ENCODE measurements at regions not wholly inside any gene's neighbourhood (a gene's known extent, or its start where the extent isn't known, plus 50 kb on each side); places are given as distances from the start of the nearest gene placed in this dataset.

GRCh38 chr1:70720521-70720920, 309.5 kb downstream of the CTH start:
- intact Hi-C loops (cut with micrococcal nuclease; ENCODE audit: unreplicated experiment) (no loop called here), in situ Hi-C loops (cut with HindIII; ENCODE audit: extremely low pct_ligation_motif_present, low pct_unique_long_range_greater_than_20kb) (no loop called here)
- ATAC-seq (no peak), FAIRE-seq (no peak), DNase-seq (ENCODE audit: low spot score) (no peak)
- no peak overlapping the region for H3K4me3 ChIP-seq (replicated peaks in 1 of 3; ENCODE audit: insufficient read depth in 1 of 3, low read depth in 2 of 3, low read length in 3 of 3)
- no peak overlapping the region for H3K9ac ChIP-seq (ENCODE audit: insufficient read depth, low read depth, low read length)
- POLR2A ChIA-PET = no interaction called here
- TF ChIP-seq DNMT1 (CRISPR knock-in tag; IDR thresholded peaks at IDR 0.05) = no peak
- TF ChIP-seq ZMAT3 (CRISPR knock-in tag; conservative IDR thresholded peaks at IDR 0.05) = no peak
- no peak for TF ChIP-seq AGO1 (IDR thresholded peaks at IDR 0.05; ENCODE audit: low read depth, low read length, poor library complexity, severe bottlenecking)
- no peak for TF ChIP-seq ESRRA (CRISPR knock-in tag; IDR thresholded peaks at IDR 0.05; ENCODE audit: low read depth)
- no peak for TF ChIP-seq HMG20B (CRISPR knock-in tag; conservative IDR thresholded peaks at IDR 0.05)
- TF ChIP-seq HNRNPK (IDR thresholded peaks at IDR 0.05; ENCODE audit: low read depth, low read length, poor library complexity, severe bottlenecking) = peak; percentile 35
- TF ChIP-seq ZNF337 (CRISPR knock-in tag; IDR thresholded peaks at IDR 0.05; ENCODE audit: borderline replicate concordance, low read depth) = no peak
- no peak for TF ChIP-seq NR3C1 (CRISPR knock-in tag; IDR thresholded peaks at IDR 0.05)
- no peak for TF ChIP-seq ZNF432 (CRISPR knock-in tag; IDR thresholded peaks at IDR 0.05; ENCODE audit: borderline replicate concordance)
- no peak overlapping the region for H3K27ac ChIP-seq (ENCODE audit: extremely low read length, insufficient read depth, low read length)
- peaks cover 8% of the 10 kb centered on the region; the same call in 1 of the 2 replicates for H3K9me3 ChIP-seq (ENCODE audit: low read length)
- no peaks in the 10 kb centered on the region for H3K4me1 ChIP-seq (ENCODE audit: insufficient read depth, low read length)
- no peaks in the 10 kb centered on the region for H3K36me3 ChIP-seq (replicated peaks in 1 of 2; ENCODE audit: control insufficient read depth in 1 of 2, insufficient read depth in 2 of 2, low read length in 2 of 2)
- H4K20me1 ChIP-seq (ENCODE audit: insufficient read depth, low read length) = no peaks in the 10 kb centered on the region
- no peaks in the 10 kb centered on the region for H3K79me2 ChIP-seq (ENCODE audit: insufficient read depth, low read length)
- CTCF ChIA-PET (ENCODE audit: low intra/inter-chr PET ratio, low total read pairs) = no interaction called here
- no peak overlapping the region for H3K4me2 ChIP-seq (ENCODE audit: low read depth, low read length)
- H3K27me3 ChIP-seq (ENCODE audit: control insufficient read depth in 1 of 2, insufficient read depth in 2 of 2, low read length in 2 of 2) = no peaks in the 10 kb centered on the region
- 0% methylated on average over 1 of the region's 1 CpG for WGBS (ENCODE audit: low lambda C conversion rate)
- no TSS peak for BruUV-seq (replicated peaks)
- H2AFZ ChIP-seq (ENCODE audit: low read length) = no peak overlapping the region

- no peak for ATAC-seq
- TF ChIP-seq MNT (IDR thresholded peaks at IDR 0.05) = no peak
- TF ChIP-seq ZBTB37 (CRISPR knock-in tag; IDR thresholded peaks at IDR 0.05) = no peak
- TF ChIP-seq ZNF576 (CRISPR knock-in tag; IDR thresholded peaks at IDR 0.05) = no peak
- no peak for TF ChIP-seq KLF11 (CRISPR knock-in tag; IDR thresholded peaks at IDR 0.05)
- TF ChIP-seq PAWR (CRISPR knock-in tag; IDR thresholded peaks at IDR 0.05; ENCODE audit: borderline replicate concordance) = no peak
- no peak for TF ChIP-seq ZNF326 (CRISPR knock-in tag; IDR thresholded peaks at IDR 0.05; ENCODE audit: borderline replicate concordance)
- TF ChIP-seq AHR (CRISPR knock-in tag; IDR thresholded peaks at IDR 0.05) = no peak
Observed at GRCh38 chr1:70727886-70728489, 316.9 kb downstream of the CTH start.

More at GRCh38 chr1:70727886-70728489, 316.9 kb downstream of the CTH start:
- Histone ChIP-seq H3K27ac (ENCODE audit: extremely low read length, insufficient read depth, low read length) (no peak overlapping the region), H2AFZ (ENCODE audit: low read length) (no peak overlapping the region), H3K36me3 (replicated peaks in 1 of 2; ENCODE audit: control insufficient read depth in 1 of 2, insufficient read depth in 2 of 2, low read length in 2 of 2) (no peaks in the 10 kb centered on the region), H3K9me3 (ENCODE audit: low read length) (peaks cover 21% of the 10 kb centered on the region; the same call in 1 of the 2 replicates), H3K4me2 (ENCODE audit: low read depth, low read length) (no peak overlapping the region), H3K4me1 (ENCODE audit: insufficient read depth, low read length) (no peaks in the 10 kb centered on the region), H3K4me3 (replicated peaks in 1 of 3; ENCODE audit: insufficient read depth in 1 of 3, low read depth in 2 of 3, low read length in 3 of 3) (no peak overlapping the region), H3K9ac (ENCODE audit: insufficient read depth, low read depth, low read length) (no peak overlapping the region), H4K20me1 (ENCODE audit: insufficient read depth, low read length) (no peaks in the 10 kb centered on the region), H3K27me3 (ENCODE audit: control insufficient read depth in 1 of 2, insufficient read depth in 2 of 2, low read length in 2 of 2) (no peaks in the 10 kb centered on the region), H3K79me2 (ENCODE audit: insufficient read depth, low read length) (no peaks in the 10 kb centered on the region)
- in situ Hi-C loops (cut with HindIII; ENCODE audit: extremely low pct_ligation_motif_present, low pct_unique_long_range_greater_than_20kb) (no loop called here), intact Hi-C loops (cut with micrococcal nuclease; ENCODE audit: unreplicated experiment) (no loop called here)
- DNase-seq (ENCODE audit: low spot score) = no peak
- 0% methylated on average over 2 of the region's 6 CpGs for WGBS (ENCODE audit: low lambda C conversion rate)
- ChIA-PET POLR2A (no interaction called here), CTCF (ENCODE audit: low intra/inter-chr PET ratio, low total read pairs) (no interaction called here)
- no TSS peak for BruUV-seq (replicated peaks)
- FAIRE-seq = no peak
